Upper lobe of left lung (tissue), 4 donors: ENCODE measurements at regions not wholly inside any gene's neighbourhood (a gene's known extent, or its start where the extent isn't known, plus 50 kb on each side); places are given as distances from the start of the nearest gene placed in this dataset.

Experiments used
- EP300 ChIP-seq, 4 donors: sonication (generic); formaldehyde crosslinking; IDR thresholded peaks; one replicate each; pipeline ENCODE4 v1.5.1; 2017; ENCODE audit warnings: antibody characterized with exemption in 4 of 4, control low read depth in 2 of 4
- POLR2A ChIP-seq, 4 donors: fragments of 450-650 bp; IDR thresholded peaks; one replicate each; pipeline ENCODE4 v1.5.1; 2016 to 2017; ENCODE audit warnings: antibody characterized with exemption in 4 of 4, mild to moderate bottlenecking in 2 of 4

- TF ChIP-seq EP300 (IDR thresholded peaks at IDR 0.05) (no peak), POLR2A (IDR thresholded peaks at IDR 0.05) (no peak)
Observed at GRCh38 chr6:5894357-5894756, 112.4 kb downstream of the NRN1 start.
